ENCODE measurements at regions not wholly inside any gene's neighbourhood (a gene's known extent, or its start where the extent isn't known, plus 50 kb on each side); places are given as distances from the start of the nearest gene placed in this dataset.
"Not testable (repeated sequence)": the region's sequence is repeated elsewhere in the genome, so short reads cannot be mapped to it uniquely, and the experiment has no call there.

GRCh38 chr4:154164931-154165839, 326.4 kb downstream of the DCHS2 start:
- no peak for DNase-seq

GRCh38 chr4:154160519-154161301, 330.9 kb downstream of the DCHS2 start:
- DNase-seq = no peak

- DNase-seq = no peak
Measured at GRCh38 chr4:154158361-154159155, 333.0 kb downstream of the DCHS2 start.

- no peak for DNase-seq
Measured at GRCh38 chr4:154152546-154152945, 339.1 kb downstream of the DCHS2 start.

- not testable (repeated sequence) for DNase-seq
Measured at GRCh38 chr4:154149236-154149635, 342.4 kb downstream of the DCHS2 start.

- DNase-seq = no peak
Measured at GRCh38 chr4:154143720-154144119, 347.9 kb downstream of the DCHS2 start.

- no peak for DNase-seq
Measured at GRCh38 chr4:154142664-154143063, 348.9 kb downstream of the DCHS2 start.

GRCh38 chr4:154140869-154141268, 350.7 kb downstream of the DCHS2 start:
- DNase-seq = no peak

- DNase-seq = no peak
Measured at GRCh38 chr4:154137320-154137905, 348.5 kb upstream of the SFRP2 start.

GRCh38 chr4:154135576-154135975, 346.7 kb upstream of the SFRP2 start:
- no peak for DNase-seq

GRCh38 chr4:154132406-154132805, 343.5 kb upstream of the SFRP2 start:
- no peak for DNase-seq

- DNase-seq = no peak
Measured at GRCh38 chr4:154126276-154126675, 337.4 kb upstream of the SFRP2 start.

- DNase-seq = no peak
Measured at GRCh38 chr4:154125340-154125739, 336.5 kb upstream of the SFRP2 start.

- no peak for DNase-seq
Measured at GRCh38 chr4:154124539-154125255, 335.8 kb upstream of the SFRP2 start.

GRCh38 chr4:154123897-154124296, 335.0 kb upstream of the SFRP2 start:
- DNase-seq = no peak

GRCh38 chr4:154120690-154121345, 331.9 kb upstream of the SFRP2 start:
- no peak for DNase-seq

GRCh38 chr4:154120006-154120676, 331.3 kb upstream of the SFRP2 start:
- DNase-seq = no peak

GRCh38 chr4:154119317-154119716, 330.4 kb upstream of the SFRP2 start:
- no peak for DNase-seq

GRCh38 chr4:154117726-154118125, 328.8 kb upstream of the SFRP2 start:
- not testable (repeated sequence) for DNase-seq

- DNase-seq = no peak
Measured at GRCh38 chr4:154107337-154107736, 318.5 kb upstream of the SFRP2 start.

- no peak for DNase-seq
Measured at GRCh38 chr4:154088741-154089140, 299.9 kb upstream of the SFRP2 start.
